Astrocyte (in vitro differentiated cells and primary cell): ENCODE measurements at regions not wholly inside any gene's neighbourhood (a gene's known extent, or its start where the extent isn't known, plus 50 kb on each side); places are given as distances from the start of the nearest gene placed in this dataset.

Source experiments
- DNase-seq: peaks from one replicate; pipeline ENCODE4 v3.0.0-alpha.2; 2010; ENCODE audit warnings: low read depth
- FAIRE-seq: peaks from 2 replicates; lab custom pipeline; 2011; peaks lifted over from hg19 to GRCh38; lab: Jason Lieb, UNC
- H2AFZ ChIP-seq: 2 replicates; pipeline ENCODE4 v1.6.0; 2012; ENCODE audit warnings: low read depth, low read length, inconsistent platforms
- H3K27ac ChIP-seq: 2 replicates; pipeline ENCODE4 v1.5.1; 2011; ENCODE audit warnings: low read depth, low read length, inconsistent platforms
- H3K27me3 ChIP-seq: 2 replicates; pipeline ENCODE4 v1.6.0; 2011; ENCODE audit warnings: low read length, inconsistent platforms; ENCODE audit not compliant: insufficient read depth
- H3K36me3 ChIP-seq: 2 replicates; pipeline ENCODE4 v1.5.1; 2011; ENCODE audit warnings: low read length, inconsistent platforms; ENCODE audit not compliant: insufficient read depth
- H3K4me1 ChIP-seq: 2 replicates; pipeline ENCODE4 v1.5.1; 2011; ENCODE audit warnings: low read length, inconsistent platforms; ENCODE audit not compliant: insufficient read depth
- H3K4me2 ChIP-seq: 2 replicates; pipeline ENCODE4 v1.6.0; 2012; ENCODE audit warnings: low read length, inconsistent platforms
- H3K4me3 ChIP-seq: 2 replicates; pipeline ENCODE4 v1.5.1; 2011; ENCODE audit warnings: low read depth, mild to moderate bottlenecking, low read length, inconsistent platforms; ENCODE audit not compliant: insufficient read depth
- H3K79me2 ChIP-seq: 2 replicates; pipeline ENCODE4 v1.6.0; 2012; ENCODE audit warnings: mild to moderate bottlenecking, low read length, inconsistent platforms; ENCODE audit not compliant: insufficient read depth
- H3K9ac ChIP-seq: 2 replicates; pipeline ENCODE4 v1.6.0; 2012; ENCODE audit warnings: mild to moderate bottlenecking, low read length, inconsistent platforms
- H3K9me3 ChIP-seq: 2 replicates; pipeline ENCODE4 v1.5.1; 2012; ENCODE audit warnings: low read depth, mild to moderate bottlenecking, low read length, inconsistent platforms; ENCODE audit not compliant: insufficient read depth
- H4K20me1 ChIP-seq: 2 replicates; pipeline ENCODE4 v1.6.0; 2012; ENCODE audit warnings: low read length, inconsistent platforms; ENCODE audit not compliant: insufficient read depth
- H3K27ac Mint-ChIP-seq: one replicate; pipeline ENCODE4 v1.8.0; 2021; ENCODE audit warnings: mild to moderate bottlenecking, mixed read lengths; ENCODE audit not compliant: unreplicated experiment
- H3K27me3 Mint-ChIP-seq: one replicate; pipeline ENCODE4 v1.8.0; 2021; ENCODE audit warnings: low read depth, mixed read lengths; ENCODE audit not compliant: unreplicated experiment
- H3K36me3 Mint-ChIP-seq: one replicate; pipeline ENCODE4 v1.8.0; 2021; ENCODE audit warnings: low read depth, mixed read lengths; ENCODE audit not compliant: unreplicated experiment
- H3K4me1 Mint-ChIP-seq: one replicate; pipeline ENCODE4 v1.8.0; 2021; ENCODE audit warnings: low read depth, mixed read lengths; ENCODE audit not compliant: unreplicated experiment
- H3K4me3 Mint-ChIP-seq: one replicate; pipeline ENCODE4 v1.8.0; 2021; ENCODE audit warnings: mild to moderate bottlenecking, moderate library complexity, mixed read lengths; ENCODE audit not compliant: unreplicated experiment
- H3K9me3 Mint-ChIP-seq: one replicate; pipeline ENCODE4 v1.8.0; 2021; ENCODE audit warnings: mild to moderate bottlenecking, mixed read lengths; ENCODE audit not compliant: unreplicated experiment
- EZH2 ChIP-seq: IDR thresholded peaks from 2 replicates; pipeline ENCODE4 v1.6.1; 2012; ENCODE audit warnings: mild to moderate bottlenecking, low read length, inconsistent platforms; ENCODE audit not compliant: insufficient read depth
- TF ChIP-seq, protein P1 (sequence below): IDR thresholded peaks from 2 replicates; pipeline ENCODE4 v1.5.1; 2011; ENCODE audit warnings: low read depth, mild to moderate bottlenecking, inconsistent platforms, low read length, moderate library complexity; ENCODE audit not compliant: insufficient read depth

DNA sequence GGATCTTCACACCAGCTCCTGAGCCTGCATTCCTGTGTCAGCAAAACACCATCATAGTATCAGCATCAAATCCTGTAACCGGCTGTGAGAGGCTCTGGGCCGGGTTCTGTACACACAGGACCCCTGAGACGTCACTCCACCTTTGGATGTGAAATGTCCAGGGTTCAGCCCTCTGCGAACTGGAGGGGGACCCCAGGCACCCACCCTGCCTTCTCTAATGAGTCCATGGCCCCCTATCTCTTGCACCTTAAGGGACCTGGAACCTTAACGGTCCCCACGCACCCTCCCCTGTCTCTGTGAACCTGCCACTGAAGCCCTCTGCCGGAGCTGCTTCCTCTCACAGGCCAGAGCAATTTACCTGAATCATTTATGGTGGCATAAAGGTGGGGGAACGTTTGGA lies 257.8 kb downstream of the NPHP4 start:
- Mint-ChIP-seq H3K4me3 (no peak overlapping the region), H3K4me1 (no peaks in the 10 kb centered on the region), H3K9me3 (no peaks in the 10 kb centered on the region), H3K27ac (no peak overlapping the region), H3K27me3 (peaks cover 39% of the 10 kb centered on the region), H3K36me3 (no peaks in the 10 kb centered on the region)
- Histone ChIP-seq H3K9me3 (no peaks in the 10 kb centered on the region), H3K9ac (no peak overlapping the region), H3K4me2 (no peak overlapping the region), H3K79me2 (no peaks in the 10 kb centered on the region), H3K27me3 (no peaks in the 10 kb centered on the region), H3K27ac (no peak overlapping the region), H3K36me3 (no peaks in the 10 kb centered on the region), H3K4me3 (no peak overlapping the region), H2AFZ (no peak overlapping the region), H3K4me1 (no peaks in the 10 kb centered on the region), H4K20me1 (no peaks in the 10 kb centered on the region)
- no peak for DNase-seq
- no peak for TF ChIP-seq EZH2
- TF ChIP-seq, protein P1, sequence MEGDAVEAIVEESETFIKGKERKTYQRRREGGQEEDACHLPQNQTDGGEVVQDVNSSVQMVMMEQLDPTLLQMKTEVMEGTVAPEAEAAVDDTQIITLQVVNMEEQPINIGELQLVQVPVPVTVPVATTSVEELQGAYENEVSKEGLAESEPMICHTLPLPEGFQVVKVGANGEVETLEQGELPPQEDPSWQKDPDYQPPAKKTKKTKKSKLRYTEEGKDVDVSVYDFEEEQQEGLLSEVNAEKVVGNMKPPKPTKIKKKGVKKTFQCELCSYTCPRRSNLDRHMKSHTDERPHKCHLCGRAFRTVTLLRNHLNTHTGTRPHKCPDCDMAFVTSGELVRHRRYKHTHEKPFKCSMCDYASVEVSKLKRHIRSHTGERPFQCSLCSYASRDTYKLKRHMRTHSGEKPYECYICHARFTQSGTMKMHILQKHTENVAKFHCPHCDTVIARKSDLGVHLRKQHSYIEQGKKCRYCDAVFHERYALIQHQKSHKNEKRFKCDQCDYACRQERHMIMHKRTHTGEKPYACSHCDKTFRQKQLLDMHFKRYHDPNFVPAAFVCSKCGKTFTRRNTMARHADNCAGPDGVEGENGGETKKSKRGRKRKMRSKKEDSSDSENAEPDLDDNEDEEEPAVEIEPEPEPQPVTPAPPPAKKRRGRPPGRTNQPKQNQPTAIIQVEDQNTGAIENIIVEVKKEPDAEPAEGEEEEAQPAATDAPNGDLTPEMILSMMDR, result no peak
- no peak for FAIRE-seq

DNA sequence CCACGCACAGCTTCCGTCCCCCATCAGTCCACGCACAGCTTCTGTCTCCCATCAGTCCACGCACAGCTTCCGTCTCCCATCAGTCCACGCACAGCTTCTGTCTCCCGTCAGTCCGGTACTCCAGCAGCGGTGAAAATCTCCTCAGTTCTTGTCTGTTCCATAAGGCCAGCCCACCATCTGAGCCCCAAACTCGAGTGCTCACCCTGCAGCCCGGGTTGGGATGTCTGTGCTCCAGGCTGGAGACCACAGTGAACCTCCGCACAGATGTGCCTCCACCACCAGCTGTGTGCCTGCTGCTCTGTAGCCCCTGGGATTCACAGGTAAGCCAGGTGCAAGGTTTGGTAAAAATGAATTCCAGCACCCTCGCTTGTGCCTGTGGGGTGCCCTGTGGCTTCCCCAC lies 258.6 kb downstream of the NPHP4 start:
- Histone ChIP-seq H3K4me2 (no peak overlapping the region), H3K36me3 (no peaks in the 10 kb centered on the region), H3K9me3 (no peaks in the 10 kb centered on the region), H3K9ac (no peak overlapping the region), H3K4me1 (no peaks in the 10 kb centered on the region), H3K27me3 (no peaks in the 10 kb centered on the region), H2AFZ (no peak overlapping the region), H3K4me3 (no peak overlapping the region), H3K79me2 (no peaks in the 10 kb centered on the region), H4K20me1 (no peaks in the 10 kb centered on the region), H3K27ac (no peak overlapping the region)
- H3K36me3 Mint-ChIP-seq, result no peaks in the 10 kb centered on the region
- DNase-seq, result no peak
- H3K4me3 Mint-ChIP-seq, result no peak overlapping the region
- no peak overlapping the region for H3K27ac Mint-ChIP-seq
- FAIRE-seq, result no peak
- H3K27me3 Mint-ChIP-seq, result peaks cover 36% of the 10 kb centered on the region
- no peak for TF ChIP-seq EZH2
- TF ChIP-seq, protein P1, result no peak
- H3K4me1 Mint-ChIP-seq, result no peaks in the 10 kb centered on the region
- no peaks in the 10 kb centered on the region for H3K9me3 Mint-ChIP-seq

DNA sequence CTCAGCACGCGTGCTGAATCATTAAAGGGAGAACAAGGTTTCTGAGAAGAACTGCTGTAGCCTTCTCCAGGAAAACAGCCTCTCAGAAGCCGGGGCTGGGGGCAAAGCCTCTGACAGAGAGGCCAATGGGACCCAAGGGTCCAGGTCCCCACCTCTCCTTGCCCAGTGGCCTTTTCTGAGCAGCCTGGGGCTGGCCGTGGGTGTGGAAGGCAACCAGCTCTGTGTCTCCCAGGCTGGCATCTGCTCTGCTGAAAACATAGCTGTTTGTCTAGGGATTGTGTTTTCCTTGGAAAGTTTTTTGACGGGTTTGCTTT lies 261.2 kb downstream of the NPHP4 start:
- no peak for DNase-seq
- peaks cover 6% of the 10 kb centered on the region for H3K4me1 Mint-ChIP-seq
- Histone ChIP-seq H3K4me3 (no peak overlapping the region), H3K9ac (no peak overlapping the region), H3K36me3 (no peaks in the 10 kb centered on the region), H3K79me2 (no peaks in the 10 kb centered on the region), H3K9me3 (no peaks in the 10 kb centered on the region), H4K20me1 (no peaks in the 10 kb centered on the region), H3K4me2 (no peak overlapping the region), H3K27me3 (no peaks in the 10 kb centered on the region), H3K4me1 (no peaks in the 10 kb centered on the region), H3K27ac (no peak overlapping the region), H2AFZ (no peak overlapping the region)
- no peak overlapping the region for H3K4me3 Mint-ChIP-seq
- H3K36me3 Mint-ChIP-seq, result no peaks in the 10 kb centered on the region
- H3K9me3 Mint-ChIP-seq, result no peaks in the 10 kb centered on the region
- peaks cover 44% of the 10 kb centered on the region for H3K27me3 Mint-ChIP-seq
- no peak for TF ChIP-seq EZH2
- TF ChIP-seq, protein P1, result no peak
- H3K27ac Mint-ChIP-seq, result no peak overlapping the region
- FAIRE-seq, result no peak
